HG02798 (cell line): ENCODE measurements at regions not wholly inside any gene's neighbourhood (a gene's known extent, or its start where the extent isn't known, plus 50 kb on each side); places are given as distances from the start of the nearest gene placed in this dataset.

ENCODE experiments used
- ATAC-seq: cut with Tn5 transposase; IDR thresholded peaks from one replicate; pipeline ENCODE4 v1.9.1; 2021; ENCODE audit warnings: mild to moderate bottlenecking; ENCODE audit not compliant: unreplicated experiment, poor library complexity

- no peak for ATAC-seq
These were observed 1030.7 kb downstream of the AACS start for GRCh38 chr12:126095748-126096510.

GRCh38 chr12:126106706-126107105 lies 1041.5 kb downstream of the AACS start:
- ATAC-seq = no peak

GRCh38 chr12:126107659-126108058 lies 1042.4 kb downstream of the AACS start:
- ATAC-seq = no peak

GRCh38 chr12:126108247-126108646 lies 1043.0 kb downstream of the AACS start:
- no peak for ATAC-seq

GRCh38 chr12:126112141-126112540 lies 1046.9 kb downstream of the AACS start:
- ATAC-seq = no peak

- no peak for ATAC-seq
These were observed 1047.6 kb downstream of the AACS start for GRCh38 chr12:126112849-126113248.

GRCh38 chr12:126114441-126114840 lies 1049.2 kb downstream of the AACS start:
- no peak for ATAC-seq

GRCh38 chr12:126117502-126117901 lies 1052.3 kb downstream of the AACS start:
- ATAC-seq = no peak

GRCh38 chr12:126139355-126139754 lies 1074.1 kb downstream of the AACS start:
- no peak for ATAC-seq

- no peak for ATAC-seq
These were observed 1079.4 kb downstream of the AACS start for GRCh38 chr12:126144603-126145002.

GRCh38 chr12:126147321-126147720 lies 1082.1 kb downstream of the AACS start:
- no peak for ATAC-seq

- no peak for ATAC-seq
These were observed 1091.8 kb downstream of the AACS start for GRCh38 chr12:126156806-126157574.

GRCh38 chr12:126157575-126157966 lies 1092.3 kb downstream of the AACS start:
- ATAC-seq = no peak

- ATAC-seq = no peak
These were observed 1093.9 kb downstream of the AACS start for GRCh38 chr12:126159139-126159538.

- no peak for ATAC-seq
These were observed 1095.7 kb downstream of the AACS start for GRCh38 chr12:126160912-126161311.

- ATAC-seq = no peak
These were observed 1098.7 kb downstream of the AACS start for GRCh38 chr12:126163984-126164383.

- ATAC-seq = no peak
These were observed 1106.8 kb downstream of the AACS start for GRCh38 chr12:126171937-126172559.

GRCh38 chr12:126182619-126183236 lies 1117.5 kb downstream of the AACS start:
- no peak for ATAC-seq

- ATAC-seq = no peak
These were observed 1119.8 kb downstream of the AACS start for GRCh38 chr12:126185025-126185424.

GRCh38 chr12:126189856-126190255 lies 1124.6 kb downstream of the AACS start:
- ATAC-seq = no peak
